Progenitor cell of endocrine pancreas (in vitro differentiated cells): ENCODE measurements at regions not wholly inside any gene's neighbourhood (a gene's known extent, or its start where the extent isn't known, plus 50 kb on each side); places are given as distances from the start of the nearest gene placed in this dataset.

ENCODE experiments used
- DNase-seq: peaks from one replicate; pipeline ENCODE4 v3.0.0; 2021; ENCODE audit warnings: low spot score; ENCODE audit not compliant: unreplicated experiment
- H3K27ac Mint-ChIP-seq: 2 replicates; pipeline ENCODE4 v1.8.0; 2021; ENCODE audit warnings: mild to moderate bottlenecking, moderate library complexity, mixed read lengths
- H3K27me3 Mint-ChIP-seq: 2 replicates; pipeline ENCODE4 v1.8.0; 2021; ENCODE audit warnings: mixed read lengths
- H3K36me3 Mint-ChIP-seq: 2 replicates; pipeline ENCODE4 v1.8.0; 2022; ENCODE audit warnings: mixed read lengths; ENCODE audit not compliant: insufficient read depth
- H3K4me1 Mint-ChIP-seq: 2 replicates; pipeline ENCODE4 v1.8.0; 2021; ENCODE audit warnings: low read depth, mixed read lengths
- H3K4me3 Mint-ChIP-seq: 2 replicates; pipeline ENCODE4 v1.8.0; 2021; ENCODE audit warnings: low read depth, mild to moderate bottlenecking, moderate library complexity, mixed read lengths
- H3K9me3 Mint-ChIP-seq: 2 replicates; pipeline ENCODE4 v1.8.0; 2021; ENCODE audit warnings: low read depth, mixed read lengths
- TF ChIP-seq, protein P1 (sequence below): fragments of 200-600 bp; sonication (generic); IDR thresholded peaks from one replicate; pipeline ENCODE4 v1.5.0; 2021; ENCODE audit warnings: antibody characterized with exemption, mild to moderate bottlenecking; ENCODE audit not compliant: unreplicated experiment

DNA sequence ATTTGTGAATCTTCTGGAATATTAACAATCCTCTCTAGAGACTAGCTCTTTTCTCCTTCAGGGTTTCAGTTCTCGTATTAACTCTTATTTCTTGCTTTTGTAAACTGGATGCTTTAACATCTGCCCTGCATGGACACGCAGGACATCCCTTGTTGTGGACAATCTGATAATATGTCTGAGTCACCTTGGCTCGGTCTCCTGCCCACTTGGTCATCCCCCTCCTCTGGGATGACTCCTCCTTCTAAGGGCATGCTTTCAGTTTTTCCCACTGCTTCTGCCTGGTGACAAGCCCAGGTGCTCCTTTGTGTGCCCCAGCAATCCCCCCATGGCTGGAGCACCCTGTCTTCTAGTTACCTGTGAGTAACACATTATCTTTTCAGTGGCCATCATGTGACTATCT lies 460.5 kb downstream of the DSC3 start:
- Mint-ChIP-seq H3K9me3 (no peaks in the 10 kb centered on the region), H3K4me3 (no peak overlapping the region), H3K36me3 (no peaks in the 10 kb centered on the region), H3K27me3 (no peaks in the 10 kb centered on the region), H3K27ac (no peak overlapping the region), H3K4me1 (no peaks in the 10 kb centered on the region)
- TF ChIP-seq, protein P1, sequence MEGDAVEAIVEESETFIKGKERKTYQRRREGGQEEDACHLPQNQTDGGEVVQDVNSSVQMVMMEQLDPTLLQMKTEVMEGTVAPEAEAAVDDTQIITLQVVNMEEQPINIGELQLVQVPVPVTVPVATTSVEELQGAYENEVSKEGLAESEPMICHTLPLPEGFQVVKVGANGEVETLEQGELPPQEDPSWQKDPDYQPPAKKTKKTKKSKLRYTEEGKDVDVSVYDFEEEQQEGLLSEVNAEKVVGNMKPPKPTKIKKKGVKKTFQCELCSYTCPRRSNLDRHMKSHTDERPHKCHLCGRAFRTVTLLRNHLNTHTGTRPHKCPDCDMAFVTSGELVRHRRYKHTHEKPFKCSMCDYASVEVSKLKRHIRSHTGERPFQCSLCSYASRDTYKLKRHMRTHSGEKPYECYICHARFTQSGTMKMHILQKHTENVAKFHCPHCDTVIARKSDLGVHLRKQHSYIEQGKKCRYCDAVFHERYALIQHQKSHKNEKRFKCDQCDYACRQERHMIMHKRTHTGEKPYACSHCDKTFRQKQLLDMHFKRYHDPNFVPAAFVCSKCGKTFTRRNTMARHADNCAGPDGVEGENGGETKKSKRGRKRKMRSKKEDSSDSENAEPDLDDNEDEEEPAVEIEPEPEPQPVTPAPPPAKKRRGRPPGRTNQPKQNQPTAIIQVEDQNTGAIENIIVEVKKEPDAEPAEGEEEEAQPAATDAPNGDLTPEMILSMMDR = no peak
- DNase-seq = no peak

DNA sequence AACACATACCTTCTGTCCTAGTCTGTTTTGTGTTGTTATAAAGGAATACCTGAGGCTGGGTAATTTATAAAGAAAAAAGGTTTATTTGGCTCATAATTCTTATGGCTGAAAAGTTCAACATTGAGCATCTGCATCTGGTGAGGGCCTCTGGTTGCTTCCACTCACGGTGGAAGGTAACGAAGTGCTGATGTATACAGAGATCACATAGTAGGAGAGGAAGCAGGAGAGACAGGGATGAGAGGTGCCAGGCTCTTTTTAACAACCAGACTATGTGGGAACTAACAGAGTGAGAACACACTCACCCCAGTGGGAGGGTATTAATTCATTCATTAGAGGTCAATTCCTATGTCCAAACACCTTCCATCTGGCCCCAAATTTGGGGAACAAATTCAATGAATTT lies 463.8 kb downstream of the DSC3 start:
- Mint-ChIP-seq H3K4me3 (no peak overlapping the region), H3K27ac (no peak overlapping the region)
- DNase-seq = no peak

DNA sequence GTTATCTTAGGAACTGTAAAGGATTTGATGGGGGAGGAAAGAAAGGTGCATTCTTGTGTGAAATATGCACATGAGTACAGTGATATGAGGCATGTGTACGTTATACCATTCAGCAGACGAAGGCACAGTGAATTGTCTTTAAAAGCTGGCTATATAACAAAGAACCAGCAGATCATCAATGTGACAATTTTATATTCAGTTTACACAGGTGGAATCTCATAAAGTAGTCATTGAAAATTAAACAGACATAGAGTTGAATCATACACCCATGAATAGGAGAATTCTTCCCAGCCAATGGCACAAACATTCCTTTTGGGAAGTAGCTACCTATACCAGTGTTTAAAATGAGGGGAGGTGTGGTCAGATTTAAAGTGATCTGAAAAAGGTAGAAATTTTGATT lies 470.3 kb downstream of the DSC3 start:
- TF ChIP-seq, protein P1 = no peak
- Mint-ChIP-seq H3K4me1 (no peaks in the 10 kb centered on the region), H3K36me3 (no peaks in the 10 kb centered on the region)

More for the DNA sequence above, 463.8 kb downstream of the DSC3 start:
- no peaks in the 10 kb centered on the region for H3K9me3 Mint-ChIP-seq
- no peaks in the 10 kb centered on the region for H3K27me3 Mint-ChIP-seq
- TF ChIP-seq, protein P1 = no peak
- H3K4me1 Mint-ChIP-seq = no peaks in the 10 kb centered on the region
- H3K36me3 Mint-ChIP-seq = no peaks in the 10 kb centered on the region

DNA sequence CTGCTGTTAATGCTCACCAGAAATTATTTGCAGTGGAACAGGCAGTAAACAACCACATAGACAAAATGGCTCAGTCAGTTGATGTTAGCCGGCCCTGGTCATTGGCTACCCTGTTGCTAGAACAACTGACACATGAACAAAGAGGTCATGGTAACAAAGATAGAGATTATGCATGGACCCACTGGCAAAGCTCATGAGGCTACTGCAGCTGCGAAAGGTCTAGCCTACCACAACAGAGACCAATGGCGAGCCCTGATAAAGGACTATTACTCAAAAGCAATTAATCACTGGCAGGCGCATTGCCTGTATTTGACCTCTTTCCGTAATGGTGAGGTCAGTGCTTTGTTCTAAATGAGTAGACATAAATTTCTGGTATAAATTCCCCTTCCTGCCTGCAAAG lies 474.2 kb downstream of the DSC3 start:
- DNase-seq = no peak
- TF ChIP-seq, protein P1 = no peak
- Mint-ChIP-seq H3K27ac (no peak overlapping the region), H3K36me3 (no peaks in the 10 kb centered on the region), H3K9me3 (no peaks in the 10 kb centered on the region), H3K4me1 (no peaks in the 10 kb centered on the region), H3K4me3 (no peak overlapping the region), H3K27me3 (no peaks in the 10 kb centered on the region)

More for the DNA sequence above, 470.3 kb downstream of the DSC3 start:
- H3K9me3 Mint-ChIP-seq = no peaks in the 10 kb centered on the region
- H3K27me3 Mint-ChIP-seq = no peaks in the 10 kb centered on the region
- DNase-seq = no peak
- no peak overlapping the region for H3K27ac Mint-ChIP-seq
- H3K4me3 Mint-ChIP-seq = no peak overlapping the region

DNA sequence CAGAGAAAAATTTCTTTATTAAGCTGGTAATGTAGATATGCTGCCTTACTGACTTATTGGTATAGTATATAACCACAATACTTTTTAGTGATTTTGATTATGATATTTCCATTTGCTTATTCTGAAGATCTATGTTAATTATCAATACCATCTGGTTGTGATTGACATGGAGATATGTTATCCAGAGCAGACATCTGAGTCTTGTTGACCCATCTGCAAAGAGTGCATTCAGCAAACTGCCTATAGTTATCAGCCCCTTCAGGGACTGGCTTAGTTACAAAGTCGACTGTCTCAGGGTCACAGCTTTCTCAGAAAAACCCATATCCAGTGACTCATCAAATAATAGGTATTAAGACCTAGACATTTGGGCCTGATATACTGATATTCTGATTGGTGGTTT lies 475.7 kb downstream of the DSC3 start:
- no peaks in the 10 kb centered on the region for H3K9me3 Mint-ChIP-seq

More for the DNA sequence above, 475.7 kb downstream of the DSC3 start:
- TF ChIP-seq, protein P1 = no peak
- H3K36me3 Mint-ChIP-seq = no peaks in the 10 kb centered on the region
- H3K4me1 Mint-ChIP-seq = no peaks in the 10 kb centered on the region
- H3K27me3 Mint-ChIP-seq = no peaks in the 10 kb centered on the region
- H3K27ac Mint-ChIP-seq = no peak overlapping the region
- no peak for DNase-seq
- no peak overlapping the region for H3K4me3 Mint-ChIP-seq
